A673 (cell line): ENCODE measurements at regions not wholly inside any gene's neighbourhood (a gene's known extent, or its start where the extent isn't known, plus 50 kb on each side); places are given as distances from the start of the nearest gene placed in this dataset.
A peak's percentile ranks its signal among the peaks of the same experiment; 100 is the strongest.

Experiments
- BruUV-seq: library from RNA; stranded (reverse); fragments of 400-500 nt; replicated peaks from 2 replicates; lab custom pipeline; 2021; lab: Mats Ljungman, UMichigan
- CTCF ChIA-PET: fragments of 300-600 bp; sonication (Branson Sonifier 250); formaldehyde crosslinking; loops from one replicate; lab custom pipeline; 2022; ENCODE audit warnings: antibody characterized with exemption; lab: Charles Lee
- POLR2A ChIA-PET: fragments of 300-600 bp; sonication (Branson Sonifier 250); formaldehyde crosslinking; loops from one replicate; lab custom pipeline; 2022; ENCODE audit warnings: antibody characterized with exemption; ENCODE audit not compliant: low non-redundant PET; lab: Charles Lee
- DNase-seq: peaks from one replicate; pipeline ENCODE4 v3.0.0-alpha.2; 2015; ENCODE audit warnings: low spot score
- H3K27ac ChIP-seq: fragments of 200-600 bp; sonication (generic); 2 replicates; pipeline ENCODE4 v1.5.1; 2016; ENCODE audit warnings: mixed run types, low read depth, mild to moderate bottlenecking, mixed read lengths, antibody characterized with exemption, low read length; ENCODE audit not compliant: poor library complexity, severe bottlenecking
- H3K27me3 ChIP-seq: fragments of 200-600 bp; sonication (generic); replicated peaks from 2 replicates; pipeline ENCODE4 v1.6.1; 2017; ENCODE audit warnings: mixed run types, low read depth, mild to moderate bottlenecking, mixed read lengths, antibody characterized with exemption, low read length; ENCODE audit not compliant: insufficient read depth, poor library complexity
- H3K36me3 ChIP-seq: fragments of 200-600 bp; sonication (generic); 2 replicates; pipeline ENCODE4 v1.6.1; 2016; ENCODE audit warnings: mixed run types, mild to moderate bottlenecking, mixed read lengths, antibody characterized with exemption, low read length; ENCODE audit not compliant: insufficient read depth, poor library complexity, severe bottlenecking
- H3K4me1 ChIP-seq: fragments of 200-600 bp; sonication (generic); 2 replicates; pipeline ENCODE4 v1.6.1; 2017; ENCODE audit warnings: mixed run types, mild to moderate bottlenecking, mixed read lengths, antibody characterized with exemption, low read length; ENCODE audit not compliant: insufficient read depth, poor library complexity, severe bottlenecking
- H3K4me3 ChIP-seq: fragments of 200-600 bp; sonication (generic); 2 replicates; pipeline ENCODE4 v1.5.1; 2016; ENCODE audit warnings: low read depth, mixed run types, mild to moderate bottlenecking, mixed read lengths, low read length; ENCODE audit not compliant: poor library complexity, severe bottlenecking
- H3K9me3 ChIP-seq: fragments of 200-600 bp; sonication (generic); 2 replicates; pipeline ENCODE4 v1.6.1; 2016; ENCODE audit warnings: mixed run types, low read depth, mild to moderate bottlenecking, mixed read lengths, antibody characterized with exemption, low read length; ENCODE audit not compliant: poor library complexity, severe bottlenecking
- EZH2 ChIP-seq: fragments of 200-600 bp; sonication (generic); IDR thresholded peaks from 2 replicates; pipeline ENCODE4 v1.6.1; 2017; ENCODE audit warnings: borderline replicate concordance, low read depth, mild to moderate bottlenecking, mixed read lengths, antibody characterized with exemption, low read length; ENCODE audit not compliant: poor library complexity, severe bottlenecking
- intact Hi-C: fragments of 100-400 bp; cut with micrococcal nuclease; formaldehyde crosslinking; loops from one replicate; pipeline ENCODE4 v1.10.0; 2022; ENCODE audit not compliant: unreplicated experiment
- TF ChIP-seq, protein P1 (sequence below): fragments of 300-800, 200-600 bp; sonication (generic); conservative IDR thresholded peaks from 2 replicates; pipeline ENCODE4 v1.5.1; 2017; ENCODE audit warnings: low read depth, mild to moderate bottlenecking, antibody characterized with exemption, low read length, moderate library complexity, mixed read lengths

DNA sequence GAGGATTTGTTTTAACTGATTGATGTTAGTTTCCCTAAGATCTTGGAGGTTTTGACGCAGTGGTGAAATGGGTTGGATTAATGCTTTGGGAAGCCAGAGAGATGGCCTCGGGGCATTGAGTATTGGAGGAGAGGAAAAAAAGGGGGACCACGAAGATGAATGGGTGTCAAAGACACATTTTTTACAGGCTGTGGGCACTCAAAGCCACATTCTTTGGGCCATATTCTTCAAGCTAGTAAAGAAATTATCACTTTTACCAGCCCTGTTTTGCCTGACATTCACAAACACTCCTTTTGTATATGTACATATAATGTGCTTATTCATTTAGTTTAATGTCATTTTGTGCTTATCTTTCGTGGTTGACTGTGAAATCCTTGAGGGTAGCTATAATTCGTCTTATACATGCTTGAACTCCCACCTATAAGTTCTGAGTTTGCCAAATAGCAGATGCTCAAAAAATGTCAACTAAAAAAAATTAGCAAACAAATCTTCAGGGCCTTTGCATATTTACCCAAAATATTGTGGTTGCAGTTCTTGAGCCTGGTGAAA is 146.3 kb downstream of the ARL6IP6 start:
- H3K4me3 ChIP-seq, result no peak overlapping the region
- H3K36me3 ChIP-seq, result no peaks in the 10 kb centered on the region
- BruUV-seq, result no TSS peak
- no peak for DNase-seq
- no peaks in the 10 kb centered on the region for H3K9me3 ChIP-seq
- no peaks in the 10 kb centered on the region for H3K4me1 ChIP-seq
- ChIA-PET POLR2A (no interaction called here), CTCF (no interaction called here)
- intact Hi-C loops, result loop anchor here (5.0 kb wide), 1 partner anchor 613 kb away; the partner anchor contains the start of gene RPRM
- no peaks in the 10 kb centered on the region for H3K27me3 ChIP-seq
- no peak for TF ChIP-seq EZH2
- TF ChIP-seq, protein P1, sequence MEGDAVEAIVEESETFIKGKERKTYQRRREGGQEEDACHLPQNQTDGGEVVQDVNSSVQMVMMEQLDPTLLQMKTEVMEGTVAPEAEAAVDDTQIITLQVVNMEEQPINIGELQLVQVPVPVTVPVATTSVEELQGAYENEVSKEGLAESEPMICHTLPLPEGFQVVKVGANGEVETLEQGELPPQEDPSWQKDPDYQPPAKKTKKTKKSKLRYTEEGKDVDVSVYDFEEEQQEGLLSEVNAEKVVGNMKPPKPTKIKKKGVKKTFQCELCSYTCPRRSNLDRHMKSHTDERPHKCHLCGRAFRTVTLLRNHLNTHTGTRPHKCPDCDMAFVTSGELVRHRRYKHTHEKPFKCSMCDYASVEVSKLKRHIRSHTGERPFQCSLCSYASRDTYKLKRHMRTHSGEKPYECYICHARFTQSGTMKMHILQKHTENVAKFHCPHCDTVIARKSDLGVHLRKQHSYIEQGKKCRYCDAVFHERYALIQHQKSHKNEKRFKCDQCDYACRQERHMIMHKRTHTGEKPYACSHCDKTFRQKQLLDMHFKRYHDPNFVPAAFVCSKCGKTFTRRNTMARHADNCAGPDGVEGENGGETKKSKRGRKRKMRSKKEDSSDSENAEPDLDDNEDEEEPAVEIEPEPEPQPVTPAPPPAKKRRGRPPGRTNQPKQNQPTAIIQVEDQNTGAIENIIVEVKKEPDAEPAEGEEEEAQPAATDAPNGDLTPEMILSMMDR, result no peak
- H3K27ac ChIP-seq, result no peak overlapping the region

DNA sequence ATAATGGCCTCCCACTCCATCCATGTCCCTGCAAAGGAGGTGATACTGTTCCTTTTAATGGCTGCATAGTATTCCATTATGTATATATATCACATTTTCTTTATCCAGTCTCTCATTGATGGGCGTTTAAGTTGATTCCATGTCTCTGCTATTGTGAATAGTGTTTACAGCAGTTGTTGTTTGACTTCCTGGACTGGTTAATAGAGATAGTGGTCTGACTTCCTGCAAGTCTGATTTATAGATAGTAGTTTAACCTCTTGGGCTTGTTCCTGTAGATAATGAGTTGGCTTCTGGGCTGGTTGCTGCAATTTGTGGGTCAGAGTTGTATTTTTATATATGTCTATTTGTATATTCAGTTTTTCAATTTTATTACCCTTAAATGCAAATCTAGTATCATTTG is 145.4 kb downstream of the ARL6IP6 start:
- CTCF ChIA-PET, result no interaction called here
- Histone ChIP-seq H3K4me3 (no peak overlapping the region), H3K27me3 (no peaks in the 10 kb centered on the region), H3K36me3 (no peaks in the 10 kb centered on the region), H3K9me3 (no peaks in the 10 kb centered on the region), H3K4me1 (no peaks in the 10 kb centered on the region), H3K27ac (no peak overlapping the region)
- POLR2A ChIA-PET, result no interaction called here
- TF ChIP-seq EZH2, result no peak
- TF ChIP-seq, protein P1, result no peak
- no TSS peak for BruUV-seq
- intact Hi-C loops, result loop anchor here (5.0 kb wide), 1 partner anchor 613 kb away; the partner anchor contains the start of gene RPRM
- no peak for DNase-seq

DNA sequence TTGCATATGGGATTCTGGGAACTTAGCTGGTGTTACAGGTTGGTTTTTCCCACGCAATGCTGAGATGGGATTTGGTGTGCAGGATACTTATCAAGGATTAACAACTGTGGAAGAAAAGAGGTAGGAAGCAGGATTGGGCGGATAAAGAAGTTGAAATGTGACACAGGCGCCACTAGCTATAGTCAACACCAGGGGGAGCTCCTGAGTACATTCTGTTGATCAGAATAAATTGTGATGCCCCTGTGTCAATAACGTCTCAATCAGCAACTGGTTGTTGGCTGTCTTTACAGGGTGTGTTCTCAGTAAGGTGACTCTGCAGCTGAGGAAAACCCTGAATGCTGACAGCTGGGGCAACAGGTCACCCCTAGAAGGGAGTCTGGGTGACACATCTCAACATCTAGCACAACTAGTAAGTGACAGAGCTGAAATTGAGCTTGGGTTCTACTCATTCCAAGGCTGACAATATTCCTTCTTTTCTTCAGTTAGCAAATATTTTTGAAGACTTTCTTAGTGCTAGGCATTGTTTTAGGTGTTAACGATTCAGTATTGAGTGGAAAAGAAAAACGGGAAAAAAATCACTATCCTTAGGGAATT is 143.0 kb downstream of the ARL6IP6 start:
- intact Hi-C loops, result loop anchor here (2.0 to 5.0 kb wide), 2 partner anchors 616 to 1513 kb away; partner anchors contain the start of gene RPRM
- TF ChIP-seq, protein P1, result peak; percentile 76
- TF ChIP-seq EZH2, result no peak
- H3K36me3 ChIP-seq, result no peaks in the 10 kb centered on the region
- no peaks in the 10 kb centered on the region for H3K27me3 ChIP-seq
- H3K27ac ChIP-seq, result no peak overlapping the region
- H3K4me3 ChIP-seq, result no peak overlapping the region
- no TSS peak for BruUV-seq
- ChIA-PET CTCF (interaction anchor here (1.1 to 1.7 kb wide), 2 partner anchors 16 to 24 kb away, joined by 3 read pairs; no protein-coding TSS in a partner anchor), POLR2A (no interaction called here)
- DNase-seq, result peak; percentile 46
- no peaks in the 10 kb centered on the region for H3K9me3 ChIP-seq
- H3K4me1 ChIP-seq, result no peaks in the 10 kb centered on the region
